ENCODE measurements at regions not wholly inside any gene's neighbourhood (a gene's known extent, or its start where the extent isn't known, plus 50 kb on each side); places are given as distances from the start of the nearest gene placed in this dataset.

DNA sequence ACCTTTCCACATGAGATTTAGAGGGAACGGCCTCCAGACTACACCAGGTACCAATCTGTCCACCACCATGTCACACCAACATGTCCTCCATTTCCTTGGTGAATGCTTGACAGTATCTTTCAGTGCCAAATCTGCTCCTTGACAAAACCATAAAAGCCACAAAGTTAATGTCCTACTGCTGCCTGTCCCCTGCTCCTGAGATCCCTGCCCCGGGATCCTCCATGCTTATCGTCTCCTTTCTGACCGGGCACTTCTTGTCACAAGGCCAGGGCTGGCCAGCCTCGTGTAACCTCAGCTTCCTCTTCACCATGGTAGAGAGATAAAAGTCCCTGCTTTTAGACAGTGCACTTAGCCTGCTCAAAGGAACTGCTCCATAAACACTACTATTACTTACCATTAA lies 136.2 kb downstream of the NAV1 start:
- TF ChIP-seq POLR2A (IDR thresholded peaks at IDR 0.05): no peak
- TF ChIP-seq, protein P1, sequence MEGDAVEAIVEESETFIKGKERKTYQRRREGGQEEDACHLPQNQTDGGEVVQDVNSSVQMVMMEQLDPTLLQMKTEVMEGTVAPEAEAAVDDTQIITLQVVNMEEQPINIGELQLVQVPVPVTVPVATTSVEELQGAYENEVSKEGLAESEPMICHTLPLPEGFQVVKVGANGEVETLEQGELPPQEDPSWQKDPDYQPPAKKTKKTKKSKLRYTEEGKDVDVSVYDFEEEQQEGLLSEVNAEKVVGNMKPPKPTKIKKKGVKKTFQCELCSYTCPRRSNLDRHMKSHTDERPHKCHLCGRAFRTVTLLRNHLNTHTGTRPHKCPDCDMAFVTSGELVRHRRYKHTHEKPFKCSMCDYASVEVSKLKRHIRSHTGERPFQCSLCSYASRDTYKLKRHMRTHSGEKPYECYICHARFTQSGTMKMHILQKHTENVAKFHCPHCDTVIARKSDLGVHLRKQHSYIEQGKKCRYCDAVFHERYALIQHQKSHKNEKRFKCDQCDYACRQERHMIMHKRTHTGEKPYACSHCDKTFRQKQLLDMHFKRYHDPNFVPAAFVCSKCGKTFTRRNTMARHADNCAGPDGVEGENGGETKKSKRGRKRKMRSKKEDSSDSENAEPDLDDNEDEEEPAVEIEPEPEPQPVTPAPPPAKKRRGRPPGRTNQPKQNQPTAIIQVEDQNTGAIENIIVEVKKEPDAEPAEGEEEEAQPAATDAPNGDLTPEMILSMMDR (IDR thresholded peaks at IDR 0.05 in 4 of 5, conservative IDR thresholded peaks at IDR 0.05 in 1 of 5): no peak
